GM18505 (cell line): ENCODE measurements at regions not wholly inside any gene's neighbourhood (a gene's known extent, or its start where the extent isn't known, plus 50 kb on each side); places are given as distances from the start of the nearest gene placed in this dataset.
"Not testable (repeated sequence)": the region's sequence is repeated elsewhere in the genome, so short reads cannot be mapped to it uniquely, and the experiment has no call there.

ENCODE experiments used
- ATAC-seq: cut with Tn5 transposase; IDR thresholded peaks from one replicate; pipeline ENCODE4 v1.9.1; 2021; ENCODE audit not compliant: unreplicated experiment
- POLR2A ChIP-seq: IDR thresholded peaks from 4 replicates; pipeline ENCODE4 v1.6.1; 2011; ENCODE audit warnings: borderline replicate concordance; ENCODE audit not compliant: insufficient read depth, insufficient read length; ENCODE audit errors: extremely low read depth

- no peak for TF ChIP-seq POLR2A
- ATAC-seq, result no peak
These were observed 862.2 kb downstream of the TRIML1 start for GRCh38 chr4:189001283-189001970.

- no peak for TF ChIP-seq POLR2A
- no peak for ATAC-seq
These were observed 862.8 kb downstream of the TRIML1 start for GRCh38 chr4:189001971-189002450.

GRCh38 chr4:189002475-189002874 lies 863.2 kb downstream of the TRIML1 start:
- TF ChIP-seq POLR2A, result no peak
- ATAC-seq, result no peak

- not testable (repeated sequence) for ATAC-seq
These were observed 871.4 kb downstream of the TRIML1 start for GRCh38 chr4:189010452-189011217.

- ATAC-seq, result no peak
- TF ChIP-seq POLR2A, result no peak
These were observed 882.6 kb downstream of the TRIML1 start for GRCh38 chr4:189021831-189022230.

GRCh38 chr4:189022440-189023035 lies 883.3 kb downstream of the TRIML1 start:
- no peak for ATAC-seq
- TF ChIP-seq POLR2A, result no peak

- ATAC-seq, result no peak
- TF ChIP-seq POLR2A, result no peak
These were observed 890.8 kb downstream of the TRIML1 start for GRCh38 chr4:189029976-189030504.

- TF ChIP-seq POLR2A, result no peak
- ATAC-seq, result no peak
These were observed 893.5 kb downstream of the TRIML1 start for GRCh38 chr4:189032606-189033338.

- no peak for TF ChIP-seq POLR2A
- ATAC-seq, result no peak
These were observed 894.6 kb downstream of the TRIML1 start for GRCh38 chr4:189033801-189034347.

GRCh38 chr4:189035091-189035490 lies 895.9 kb downstream of the TRIML1 start:
- ATAC-seq, result no peak
- TF ChIP-seq POLR2A, result no peak

GRCh38 chr4:189035654-189036053 lies 896.4 kb downstream of the TRIML1 start:
- no peak for ATAC-seq
- TF ChIP-seq POLR2A, result no peak

GRCh38 chr4:189036906-189037305 lies 897.7 kb downstream of the TRIML1 start:
- ATAC-seq, result no peak
- no peak for TF ChIP-seq POLR2A

GRCh38 chr4:189046642-189047041 lies 894.0 kb upstream of the FRG1 start:
- TF ChIP-seq POLR2A, result no peak
- ATAC-seq, result no peak
